K562 (cell line): ENCODE measurements at regions not wholly inside any gene's neighbourhood (a gene's known extent, or its start where the extent isn't known, plus 50 kb on each side); places are given as distances from the start of the nearest gene placed in this dataset.

Source experiments
- CBFA2T3 ChIP-seq: fragments of 450-650 bp; IDR thresholded peaks from 2 replicates; pipeline ENCODE4 v1.6.1; 2017
- DDX20 ChIP-seq: fragments of 450-650 bp; IDR thresholded peaks from 2 replicates; pipeline ENCODE4 v1.6.1; 2016; ENCODE audit warnings: missing genetic modification characterization, low read depth, mild to moderate bottlenecking, missing compliant biosample characterization, moderate library complexity
- EZH2 ChIP-seq: IDR thresholded peaks from 2 replicates; pipeline ENCODE4 v1.6.1; 2012; ENCODE audit warnings: low read depth, mild to moderate bottlenecking, inconsistent platforms, low read length, borderline replicate concordance
- NCOR1 ChIP-seq: fragments of 450-650 bp; IDR thresholded peaks from 2 replicates; pipeline ENCODE4 v1.6.1; 2016; ENCODE audit warnings: mild to moderate bottlenecking, moderate library complexity
- NELFE ChIP-seq: IDR thresholded peaks from 2 replicates; pipeline ENCODE4 v1.6.1; 2011; ENCODE audit warnings: mild to moderate bottlenecking; ENCODE audit not compliant: insufficient read depth, insufficient read length
- NEUROD1 ChIP-seq: fragments of 150-350 bp; IDR thresholded peaks from 2 replicates; pipeline ENCODE4 v1.6.1; 2014; ENCODE audit warnings: borderline replicate concordance, low read length, low read depth; ENCODE audit not compliant: partially characterized antibody
- SMARCA4 ChIP-seq: fragments of 450-650 bp; IDR thresholded peaks from 2 replicates; pipeline ENCODE4 v1.6.1; 2016
- SMARCA5 ChIP-seq: fragments of 450-650 bp; IDR thresholded peaks from 2 replicates; pipeline ENCODE4 v1.6.1; 2016
- ZNF75A ChIP-seq: fragments of 450-650 bp; formaldehyde crosslinking; IDR thresholded peaks from 2 replicates; pipeline ENCODE4 v1.4.0; 2020; ENCODE audit warnings: mild to moderate bottlenecking
- TF ChIP-seq, protein P1 (sequence below): fragments of 450-650 bp; IDR thresholded peaks from one replicate; pipeline ENCODE4 v1.6.1; 2018; ENCODE audit warnings: mild to moderate bottlenecking, moderate library complexity; ENCODE audit not compliant: partially characterized antibody
- TF ChIP-seq, protein P2 (sequence below): fragments of 200-400 bp; formaldehyde crosslinking; IDR thresholded peaks from 2 replicates; pipeline ENCODE4 v1.6.1; 2017; ENCODE audit warnings: mild to moderate bottlenecking, low read depth, low read length, moderate library complexity

DNA sequence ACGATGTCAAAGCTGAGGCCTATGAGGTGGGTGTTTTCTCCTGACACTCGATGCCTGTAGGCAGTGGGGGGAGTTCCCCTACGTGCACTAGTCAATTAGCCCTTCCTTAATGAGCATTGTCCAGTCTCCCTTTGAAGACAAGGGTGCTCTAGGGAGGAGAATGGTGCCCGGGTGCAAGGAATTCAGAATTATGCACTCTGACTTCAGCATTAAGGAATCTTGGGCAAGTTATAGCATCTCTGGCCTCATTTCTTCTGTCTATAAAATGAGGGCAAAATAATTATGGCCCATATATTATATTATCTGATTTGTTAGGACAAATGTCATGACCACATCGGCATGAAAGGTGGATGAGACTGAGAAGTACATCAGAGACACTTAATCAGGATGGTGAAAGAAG is 82.1 kb upstream of the SLC7A1 start (continued):
- TF ChIP-seq, protein P1, sequence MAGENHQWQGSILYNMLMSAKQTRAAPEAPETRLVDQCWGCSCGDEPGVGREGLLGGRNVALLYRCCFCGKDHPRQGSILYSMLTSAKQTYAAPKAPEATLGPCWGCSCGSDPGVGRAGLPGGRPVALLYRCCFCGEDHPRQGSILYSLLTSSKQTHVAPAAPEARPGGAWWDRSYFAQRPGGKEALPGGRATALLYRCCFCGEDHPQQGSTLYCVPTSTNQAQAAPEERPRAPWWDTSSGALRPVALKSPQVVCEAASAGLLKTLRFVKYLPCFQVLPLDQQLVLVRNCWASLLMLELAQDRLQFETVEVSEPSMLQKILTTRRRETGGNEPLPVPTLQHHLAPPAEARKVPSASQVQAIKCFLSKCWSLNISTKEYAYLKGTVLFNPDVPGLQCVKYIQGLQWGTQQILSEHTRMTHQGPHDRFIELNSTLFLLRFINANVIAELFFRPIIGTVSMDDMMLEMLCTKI, result no peak
- TF ChIP-seq CBFA2T3 (no peak), NEUROD1 (no peak), NCOR1 (no peak), EZH2 (no peak), NELFE (no peak), SMARCA4 (no peak), SMARCA5 (no peak), DDX20 (tag) (no peak), ZNF75A (no peak)
- TF ChIP-seq, protein P2, sequence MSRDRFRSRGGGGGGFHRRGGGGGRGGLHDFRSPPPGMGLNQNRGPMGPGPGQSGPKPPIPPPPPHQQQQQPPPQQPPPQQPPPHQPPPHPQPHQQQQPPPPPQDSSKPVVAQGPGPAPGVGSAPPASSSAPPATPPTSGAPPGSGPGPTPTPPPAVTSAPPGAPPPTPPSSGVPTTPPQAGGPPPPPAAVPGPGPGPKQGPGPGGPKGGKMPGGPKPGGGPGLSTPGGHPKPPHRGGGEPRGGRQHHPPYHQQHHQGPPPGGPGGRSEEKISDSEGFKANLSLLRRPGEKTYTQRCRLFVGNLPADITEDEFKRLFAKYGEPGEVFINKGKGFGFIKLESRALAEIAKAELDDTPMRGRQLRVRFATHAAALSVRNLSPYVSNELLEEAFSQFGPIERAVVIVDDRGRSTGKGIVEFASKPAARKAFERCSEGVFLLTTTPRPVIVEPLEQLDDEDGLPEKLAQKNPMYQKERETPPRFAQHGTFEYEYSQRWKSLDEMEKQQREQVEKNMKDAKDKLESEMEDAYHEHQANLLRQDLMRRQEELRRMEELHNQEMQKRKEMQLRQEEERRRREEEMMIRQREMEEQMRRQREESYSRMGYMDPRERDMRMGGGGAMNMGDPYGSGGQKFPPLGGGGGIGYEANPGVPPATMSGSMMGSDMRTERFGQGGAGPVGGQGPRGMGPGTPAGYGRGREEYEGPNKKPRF, result no peak
